ENCODE measurements at regions not wholly inside any gene's neighbourhood (a gene's known extent, or its start where the extent isn't known, plus 50 kb on each side); places are given as distances from the start of the nearest gene placed in this dataset.

DNA sequence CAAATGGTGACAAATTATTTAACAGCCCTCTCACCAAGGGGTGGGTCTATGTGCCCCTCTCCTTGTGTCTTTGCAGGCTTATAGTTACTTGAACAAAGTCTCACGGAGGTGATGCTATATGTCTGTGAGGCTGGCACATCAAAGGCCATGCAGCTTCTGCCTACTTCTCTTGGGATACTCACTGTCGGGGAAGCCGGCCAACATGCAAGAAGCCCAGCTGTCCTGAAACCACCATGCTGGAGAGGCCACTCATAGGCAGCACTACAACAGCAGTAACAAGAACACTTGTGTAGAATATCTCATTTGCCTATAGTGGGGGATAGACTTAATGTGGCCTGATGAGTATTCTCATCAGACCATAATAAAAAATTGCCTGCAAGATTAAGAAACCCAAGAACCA lies 233.7 kb upstream of the NCKAP5 start:
- H3K4me3 Mint-ChIP-seq (ENCODE audit: unreplicated experiment): no peak overlapping the region
- no TSS peak for BruUV-seq (replicated peaks)

DNA sequence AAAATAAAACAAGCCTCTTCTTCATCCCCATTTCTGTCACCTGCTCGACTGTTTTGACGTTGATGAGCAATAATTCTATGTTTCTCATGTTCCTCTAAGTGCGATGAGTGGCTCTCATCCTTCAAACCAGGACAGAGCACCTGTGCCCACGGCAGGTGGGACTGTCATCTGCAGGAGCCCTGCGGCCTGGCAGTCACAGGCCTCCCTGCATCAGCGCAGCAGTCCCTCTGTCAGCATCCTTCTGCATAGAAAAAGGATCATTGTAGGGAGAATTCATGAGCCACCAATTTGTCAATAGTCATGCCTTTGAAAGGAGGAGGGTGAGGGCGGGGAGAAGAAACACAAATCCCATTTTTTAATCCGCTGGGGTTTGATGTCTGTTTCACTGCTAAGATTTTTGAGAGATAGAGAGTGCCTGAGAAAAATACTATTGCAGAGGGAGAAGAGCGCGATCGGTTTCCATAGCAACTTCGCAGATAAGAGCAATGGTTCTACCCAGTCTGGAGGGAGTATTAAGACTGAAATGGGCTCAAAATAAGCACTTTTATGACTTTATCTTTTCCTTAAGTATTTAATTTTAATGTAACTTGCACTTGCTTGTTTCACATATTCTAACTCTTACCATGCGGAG lies 234.3 kb upstream of the NCKAP5 start:
- Mint-ChIP-seq H3K36me3 (ENCODE audit: insufficient read depth, unreplicated experiment) (no peaks in the 10 kb centered on the region), H3K9me3 (ENCODE audit: unreplicated experiment) (peaks cover 25% of the 10 kb centered on the region), H3K27me3 (ENCODE audit: insufficient read depth, unreplicated experiment) (no peaks in the 10 kb centered on the region), H3K27ac (ENCODE audit: low read depth, unreplicated experiment) (no peak overlapping the region), H3K4me1 (ENCODE audit: insufficient read depth, unreplicated experiment) (no peaks in the 10 kb centered on the region), H3K4me3 (ENCODE audit: unreplicated experiment) (no peak overlapping the region)
- no TSS peak for BruUV-seq (replicated peaks)
- intact Hi-C loops (cut with micrococcal nuclease): no loop called here
- ChIA-PET POLR2A (no interaction called here), CTCF (no interaction called here)
- TF ChIP-seq, protein P1, sequence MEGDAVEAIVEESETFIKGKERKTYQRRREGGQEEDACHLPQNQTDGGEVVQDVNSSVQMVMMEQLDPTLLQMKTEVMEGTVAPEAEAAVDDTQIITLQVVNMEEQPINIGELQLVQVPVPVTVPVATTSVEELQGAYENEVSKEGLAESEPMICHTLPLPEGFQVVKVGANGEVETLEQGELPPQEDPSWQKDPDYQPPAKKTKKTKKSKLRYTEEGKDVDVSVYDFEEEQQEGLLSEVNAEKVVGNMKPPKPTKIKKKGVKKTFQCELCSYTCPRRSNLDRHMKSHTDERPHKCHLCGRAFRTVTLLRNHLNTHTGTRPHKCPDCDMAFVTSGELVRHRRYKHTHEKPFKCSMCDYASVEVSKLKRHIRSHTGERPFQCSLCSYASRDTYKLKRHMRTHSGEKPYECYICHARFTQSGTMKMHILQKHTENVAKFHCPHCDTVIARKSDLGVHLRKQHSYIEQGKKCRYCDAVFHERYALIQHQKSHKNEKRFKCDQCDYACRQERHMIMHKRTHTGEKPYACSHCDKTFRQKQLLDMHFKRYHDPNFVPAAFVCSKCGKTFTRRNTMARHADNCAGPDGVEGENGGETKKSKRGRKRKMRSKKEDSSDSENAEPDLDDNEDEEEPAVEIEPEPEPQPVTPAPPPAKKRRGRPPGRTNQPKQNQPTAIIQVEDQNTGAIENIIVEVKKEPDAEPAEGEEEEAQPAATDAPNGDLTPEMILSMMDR (IDR thresholded peaks at IDR 0.05; ENCODE audit: unreplicated experiment): no peak
- DNase-seq (ENCODE audit: unreplicated experiment): no peak

More for the DNA sequence above, 233.7 kb upstream of the NCKAP5 start:
- ChIA-PET CTCF (interaction anchor here (1.2 to 1.7 kb wide), 2 partner anchors 22 to 42 kb away, joined by 5 to 8 read pairs; no protein-coding TSS in a partner anchor), POLR2A (no interaction called here)
- Mint-ChIP-seq H3K4me1 (ENCODE audit: insufficient read depth, unreplicated experiment) (no peaks in the 10 kb centered on the region), H3K27me3 (ENCODE audit: insufficient read depth, unreplicated experiment) (no peaks in the 10 kb centered on the region), H3K27ac (ENCODE audit: low read depth, unreplicated experiment) (no peak overlapping the region), H3K9me3 (ENCODE audit: unreplicated experiment) (peaks cover 25% of the 10 kb centered on the region), H3K36me3 (ENCODE audit: insufficient read depth, unreplicated experiment) (no peaks in the 10 kb centered on the region)
- intact Hi-C loops (cut with micrococcal nuclease): no loop called here
- TF ChIP-seq, protein P1 (IDR thresholded peaks at IDR 0.05; ENCODE audit: unreplicated experiment): no peak
- no peak for DNase-seq (ENCODE audit: unreplicated experiment)

DNA sequence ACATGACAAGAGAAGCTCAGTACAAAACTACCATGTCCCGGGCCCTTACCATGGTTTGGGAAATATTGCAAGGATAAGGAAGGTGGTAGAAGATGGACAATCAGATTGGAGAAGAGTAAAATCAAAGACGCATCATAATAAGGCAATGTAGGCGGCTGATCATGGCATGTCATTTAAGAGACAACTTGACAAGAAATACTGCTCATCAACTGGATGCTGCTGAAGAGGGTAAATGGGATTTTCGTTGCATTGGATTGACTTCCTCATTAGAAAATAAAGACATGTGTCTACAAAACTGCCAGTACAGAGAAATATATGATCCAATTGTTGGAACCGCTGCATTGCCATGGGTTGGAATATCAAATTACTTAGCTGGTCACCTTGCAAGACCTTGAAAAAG lies 238.3 kb upstream of the NCKAP5 start:
- Mint-ChIP-seq H3K4me3 (ENCODE audit: unreplicated experiment) (no peak overlapping the region), H3K27ac (ENCODE audit: low read depth, unreplicated experiment) (no peak overlapping the region), H3K27me3 (ENCODE audit: insufficient read depth, unreplicated experiment) (peaks cover 26% of the 10 kb centered on the region), H3K9me3 (ENCODE audit: unreplicated experiment) (peaks cover 28% of the 10 kb centered on the region), H3K4me1 (ENCODE audit: insufficient read depth, unreplicated experiment) (no peaks in the 10 kb centered on the region), H3K36me3 (ENCODE audit: insufficient read depth, unreplicated experiment) (no peaks in the 10 kb centered on the region)
- POLR2A ChIA-PET: no interaction called here
- no TSS peak for BruUV-seq (replicated peaks)
- TF ChIP-seq, protein P1 (IDR thresholded peaks at IDR 0.05; ENCODE audit: unreplicated experiment): no peak
- intact Hi-C loops (cut with micrococcal nuclease): no loop called here
- CTCF ChIA-PET: interaction anchor here (1.2 kb wide), 1 partner anchor 38 kb away, joined by 7 read pairs; no protein-coding TSS in a partner anchor
- no peak for DNase-seq (ENCODE audit: unreplicated experiment)

DNA sequence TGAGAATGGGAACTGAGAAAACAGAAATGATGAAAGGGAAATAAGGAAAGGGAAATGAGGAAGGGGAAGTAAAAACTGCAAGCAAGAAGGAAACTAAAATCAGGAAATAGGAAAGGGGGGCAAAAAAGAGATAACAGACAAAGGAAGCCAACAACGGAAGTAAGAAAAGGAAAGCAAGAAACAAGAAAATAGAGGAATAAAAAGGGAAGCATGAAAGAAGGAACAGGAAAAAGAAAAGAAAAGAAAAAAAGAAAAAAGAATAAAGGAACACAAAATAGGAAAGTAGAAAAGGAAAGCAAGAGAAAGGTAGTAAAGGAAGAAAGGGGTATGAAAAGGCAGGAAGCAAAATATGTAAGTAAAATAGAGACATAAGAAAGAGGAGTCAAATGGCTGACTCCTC lies 241.2 kb upstream of the NCKAP5 start:
- H3K9me3 Mint-ChIP-seq (ENCODE audit: unreplicated experiment): peaks cover 36% of the 10 kb centered on the region
- no peak for DNase-seq (ENCODE audit: unreplicated experiment)
- BruUV-seq (replicated peaks): no TSS peak
- H3K4me3 Mint-ChIP-seq (ENCODE audit: unreplicated experiment): no peak overlapping the region
- H3K27ac Mint-ChIP-seq (ENCODE audit: low read depth, unreplicated experiment): no peak overlapping the region
- peaks cover 35% of the 10 kb centered on the region for H3K27me3 Mint-ChIP-seq (ENCODE audit: insufficient read depth, unreplicated experiment)
- CTCF ChIA-PET: no interaction called here
- POLR2A ChIA-PET: no interaction called here
- intact Hi-C loops (cut with micrococcal nuclease): no loop called here
- no peaks in the 10 kb centered on the region for H3K4me1 Mint-ChIP-seq (ENCODE audit: insufficient read depth, unreplicated experiment)
- TF ChIP-seq, protein P1 (IDR thresholded peaks at IDR 0.05; ENCODE audit: unreplicated experiment): no peak
- H3K36me3 Mint-ChIP-seq (ENCODE audit: insufficient read depth, unreplicated experiment): no peaks in the 10 kb centered on the region
